ENCODE measurements at regions not wholly inside any gene's neighbourhood (a gene's known extent, or its start where the extent isn't known, plus 50 kb on each side); places are given as distances from the start of the nearest gene placed in this dataset.

DNA sequence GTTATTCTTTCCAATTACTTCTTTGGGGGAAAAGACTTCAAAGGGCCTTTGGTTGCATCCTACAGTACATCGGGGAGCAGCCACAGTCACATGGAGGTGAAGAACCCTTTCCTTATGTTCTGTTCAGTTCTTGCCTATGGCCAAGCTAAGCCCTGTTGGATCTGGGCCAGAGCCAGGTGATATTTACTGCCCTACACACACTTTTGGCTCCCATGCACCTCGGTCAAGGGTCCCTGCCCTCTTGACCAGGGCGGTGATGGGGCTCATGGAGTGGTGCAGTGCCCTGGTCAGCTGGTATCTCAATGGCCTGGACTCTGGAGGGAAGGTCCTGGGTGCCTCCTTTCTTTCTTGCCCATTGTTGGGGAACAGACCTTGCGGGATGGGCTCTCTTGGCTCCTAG lies 98.7 kb downstream of the VAPA start:
- TF ChIP-seq YY1 (IDR thresholded peaks at IDR 0.05; ENCODE audit: insufficient read depth, insufficient read length), result no peak
- TF ChIP-seq ZNF274 (IDR thresholded peaks at IDR 0.05; ENCODE audit: low read depth, low read length), result no peak
